ENCODE measurements at regions not wholly inside any gene's neighbourhood (a gene's known extent, or its start where the extent isn't known, plus 50 kb on each side); places are given as distances from the start of the nearest gene placed in this dataset.

DNA sequence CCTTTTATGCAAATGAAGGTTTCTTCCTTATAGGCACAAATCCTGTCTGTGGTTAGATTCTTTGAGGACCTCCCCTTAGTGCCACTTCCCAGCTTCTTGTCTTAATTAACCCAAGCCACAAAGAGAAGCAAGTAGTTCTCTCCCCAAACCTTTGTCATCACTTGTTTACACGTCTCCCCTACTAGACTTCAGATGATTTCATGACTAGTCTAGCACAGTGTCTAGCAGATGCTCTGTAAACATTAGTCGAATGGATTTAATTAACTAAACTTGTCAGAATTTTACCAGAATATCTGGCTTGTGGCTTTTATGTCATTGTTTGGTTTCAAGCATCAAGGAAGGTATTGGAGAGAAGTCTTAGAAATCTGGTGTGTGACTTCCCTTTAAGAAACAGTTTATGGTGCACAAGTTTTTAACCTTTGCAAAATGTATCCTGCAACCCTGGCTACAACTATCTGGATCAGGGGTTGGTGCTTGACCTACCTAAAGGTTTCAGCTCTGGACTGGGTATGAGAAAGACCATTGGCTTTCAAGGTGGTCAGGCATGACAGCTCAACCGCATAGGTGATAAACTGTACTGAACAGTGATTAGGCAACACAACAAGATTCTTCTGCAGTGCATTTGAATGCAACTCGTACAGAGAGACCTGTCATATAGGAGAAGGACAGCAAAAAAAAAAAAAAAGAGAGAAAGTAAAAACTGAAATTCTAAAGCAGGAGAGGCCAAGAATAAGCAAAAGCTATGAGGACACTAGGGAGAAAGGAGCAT, 93.2 kb upstream of the CCDC150 start:
- no peak overlapping the region for H3K4me3 ChIP-seq (ENCODE audit: low read depth in 1 of 2, low read length in 2 of 2)
- H3K9ac ChIP-seq (ENCODE audit: low read depth in 1 of 2, low read length in 2 of 2), result no peak overlapping the region
- no peak overlapping the region for H3K27ac ChIP-seq (ENCODE audit: low read depth, low read length)
- no peaks in the 10 kb centered on the region for H3K27me3 ChIP-seq (ENCODE audit: control insufficient read depth in 1 of 2, insufficient read depth in 2 of 2, low read length in 2 of 2)
- H3K36me3 ChIP-seq (ENCODE audit: control insufficient read depth in 1 of 2, insufficient read depth in 2 of 2, low read length in 2 of 2), result no peaks in the 10 kb centered on the region
- no peaks in the 10 kb centered on the region for H3K9me3 ChIP-seq (ENCODE audit: control insufficient read depth in 1 of 2, low read length in 2 of 2)
- no peaks in the 10 kb centered on the region for H3K4me1 ChIP-seq (ENCODE audit: control insufficient read depth in 1 of 2, insufficient read depth in 2 of 2, low read length in 2 of 2)

DNA sequence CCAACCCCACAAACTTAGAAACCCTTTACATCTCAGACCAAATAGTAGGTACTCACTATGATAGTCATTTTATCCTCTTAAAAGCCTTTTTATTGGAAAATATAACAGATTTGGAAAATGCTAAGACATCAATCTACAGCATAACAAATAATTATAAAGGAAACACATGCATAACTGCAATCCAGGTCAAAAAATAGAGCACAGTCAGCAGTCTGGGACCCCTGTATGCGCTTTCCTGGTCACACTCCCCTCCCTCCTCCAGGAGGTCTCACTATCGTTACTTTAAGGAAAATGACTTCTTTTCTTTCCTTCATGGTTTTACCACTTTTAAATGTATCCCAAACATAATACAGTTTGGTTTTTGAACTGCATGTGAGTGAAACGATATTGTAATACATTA, 90.5 kb upstream of the CCDC150 start:
- H3K4me1 ChIP-seq (ENCODE audit: control insufficient read depth in 1 of 2, insufficient read depth in 2 of 2, low read length in 2 of 2), result no peaks in the 10 kb centered on the region
- H3K27me3 ChIP-seq (ENCODE audit: control insufficient read depth in 1 of 2, insufficient read depth in 2 of 2, low read length in 2 of 2), result no peaks in the 10 kb centered on the region

DNA sequence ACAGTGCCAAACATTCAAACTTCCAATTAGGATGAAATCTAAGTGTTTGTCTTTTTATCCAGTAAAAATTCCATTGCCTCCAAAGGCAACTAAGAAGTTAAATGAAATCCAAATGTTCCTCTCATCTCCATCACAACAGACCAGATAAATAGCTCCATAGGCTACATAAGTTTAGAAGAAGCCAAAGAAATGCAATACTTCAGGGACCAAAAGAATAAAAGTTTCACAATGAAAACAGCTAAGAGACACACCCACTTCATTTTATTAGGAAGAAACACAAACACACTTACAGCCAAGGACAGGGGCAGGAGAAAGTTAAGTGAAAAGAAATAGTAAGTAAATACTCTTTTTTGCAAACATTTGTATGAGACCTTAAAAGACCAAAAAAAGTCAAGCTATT, 88.5 kb upstream of the CCDC150 start:
- H3K27me3 ChIP-seq (ENCODE audit: control insufficient read depth in 1 of 2, insufficient read depth in 2 of 2, low read length in 2 of 2), result no peaks in the 10 kb centered on the region
- H3K36me3 ChIP-seq (ENCODE audit: control insufficient read depth in 1 of 2, insufficient read depth in 2 of 2, low read length in 2 of 2), result no peaks in the 10 kb centered on the region
- H3K27ac ChIP-seq (ENCODE audit: low read depth, low read length), result no peak overlapping the region
- H3K4me3 ChIP-seq (ENCODE audit: low read depth in 1 of 2, low read length in 2 of 2), result no peak overlapping the region
- H3K9ac ChIP-seq (ENCODE audit: low read depth in 1 of 2, low read length in 2 of 2), result no peak overlapping the region
- no peaks in the 10 kb centered on the region for H3K9me3 ChIP-seq (ENCODE audit: control insufficient read depth in 1 of 2, low read length in 2 of 2)
- no peaks in the 10 kb centered on the region for H3K4me1 ChIP-seq (ENCODE audit: control insufficient read depth in 1 of 2, insufficient read depth in 2 of 2, low read length in 2 of 2)

More for the DNA sequence above, 90.5 kb upstream of the CCDC150 start:
- H3K36me3 ChIP-seq (ENCODE audit: control insufficient read depth in 1 of 2, insufficient read depth in 2 of 2, low read length in 2 of 2), result no peaks in the 10 kb centered on the region
- no peak overlapping the region for H3K4me3 ChIP-seq (ENCODE audit: low read depth in 1 of 2, low read length in 2 of 2)
- H3K9ac ChIP-seq (ENCODE audit: low read depth in 1 of 2, low read length in 2 of 2), result no peak overlapping the region
- no peak overlapping the region for H3K27ac ChIP-seq (ENCODE audit: low read depth, low read length)
- H3K9me3 ChIP-seq (ENCODE audit: control insufficient read depth in 1 of 2, low read length in 2 of 2), result no peaks in the 10 kb centered on the region

DNA sequence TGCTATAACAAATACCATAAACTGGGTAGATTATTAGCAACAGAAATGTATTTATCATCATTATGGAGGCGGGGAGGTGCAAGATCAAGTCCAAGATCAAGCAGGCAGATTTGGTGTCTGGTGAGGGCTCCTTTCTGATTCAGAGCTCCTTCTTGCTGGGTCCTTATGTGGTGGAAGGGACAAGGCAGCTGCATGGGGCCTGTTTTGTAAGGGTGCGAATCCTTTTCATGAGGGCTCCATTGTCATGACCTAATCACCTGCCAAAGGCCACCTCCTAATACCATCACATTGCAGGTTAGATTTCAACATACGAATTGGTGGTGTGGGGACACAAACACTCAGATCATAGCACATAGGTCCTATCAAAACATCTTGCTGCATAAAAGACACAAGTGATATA, 84.4 kb upstream of the CCDC150 start:
- Histone ChIP-seq H3K9ac (ENCODE audit: low read depth in 1 of 2, low read length in 2 of 2) (no peak overlapping the region), H3K27ac (ENCODE audit: low read depth, low read length) (no peak overlapping the region), H3K4me3 (ENCODE audit: low read depth in 1 of 2, low read length in 2 of 2) (no peak overlapping the region), H3K36me3 (ENCODE audit: control insufficient read depth in 1 of 2, insufficient read depth in 2 of 2, low read length in 2 of 2) (no peaks in the 10 kb centered on the region), H3K4me1 (ENCODE audit: control insufficient read depth in 1 of 2, insufficient read depth in 2 of 2, low read length in 2 of 2) (no peaks in the 10 kb centered on the region), H3K27me3 (ENCODE audit: control insufficient read depth in 1 of 2, insufficient read depth in 2 of 2, low read length in 2 of 2) (no peaks in the 10 kb centered on the region), H3K9me3 (ENCODE audit: control insufficient read depth in 1 of 2, low read length in 2 of 2) (no peaks in the 10 kb centered on the region)

DNA sequence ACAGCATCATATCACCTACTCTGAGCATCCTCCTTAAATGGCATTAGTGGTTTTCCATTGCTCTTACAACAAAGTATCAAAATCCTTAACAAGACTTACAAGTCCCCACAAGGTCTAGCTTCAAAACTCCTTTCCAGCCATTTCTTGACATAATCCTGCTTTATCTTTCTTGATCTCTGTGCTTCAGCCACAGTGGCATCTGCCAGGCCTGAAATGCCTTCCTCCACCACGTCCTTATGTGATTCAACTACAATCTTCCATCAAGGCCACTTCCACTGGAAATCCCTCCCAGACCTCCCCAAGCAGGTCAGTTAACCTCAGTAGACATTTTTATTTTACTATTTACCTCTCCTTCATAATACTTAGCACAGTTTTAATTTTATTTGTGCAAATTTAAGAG, 83.8 kb upstream of the CCDC150 start:
- no peaks in the 10 kb centered on the region for H3K4me1 ChIP-seq (ENCODE audit: control insufficient read depth in 1 of 2, insufficient read depth in 2 of 2, low read length in 2 of 2)
- no peak overlapping the region for H3K4me3 ChIP-seq (ENCODE audit: low read depth in 1 of 2, low read length in 2 of 2)
- H3K9me3 ChIP-seq (ENCODE audit: control insufficient read depth in 1 of 2, low read length in 2 of 2), result no peaks in the 10 kb centered on the region
- no peak overlapping the region for H3K27ac ChIP-seq (ENCODE audit: low read depth, low read length)
- no peaks in the 10 kb centered on the region for H3K36me3 ChIP-seq (ENCODE audit: control insufficient read depth in 1 of 2, insufficient read depth in 2 of 2, low read length in 2 of 2)
- no peak overlapping the region for H3K9ac ChIP-seq (ENCODE audit: low read depth in 1 of 2, low read length in 2 of 2)
- H3K27me3 ChIP-seq (ENCODE audit: control insufficient read depth in 1 of 2, insufficient read depth in 2 of 2, low read length in 2 of 2), result no peaks in the 10 kb centered on the region

DNA sequence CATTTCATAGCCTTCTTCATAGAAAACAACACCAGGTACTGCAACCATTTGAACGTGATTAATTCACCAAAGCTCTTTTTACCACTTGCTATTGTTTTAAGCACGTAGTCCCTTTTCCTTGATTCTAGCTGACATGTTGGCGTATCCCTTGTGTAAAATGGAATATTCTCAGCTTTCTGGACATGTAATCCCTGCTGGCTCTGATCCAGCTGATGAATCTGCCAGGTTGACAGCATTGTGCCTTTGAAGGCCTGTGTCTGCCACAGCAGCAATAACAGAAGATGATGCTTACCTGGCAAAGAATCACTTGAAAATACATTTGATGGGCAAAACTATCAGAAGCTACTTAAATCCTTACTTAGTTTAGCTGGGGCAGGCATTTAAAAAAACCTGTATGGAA, 81.0 kb upstream of the CCDC150 start:
- H3K27ac ChIP-seq (ENCODE audit: low read depth, low read length), result no peak overlapping the region
- no peaks in the 10 kb centered on the region for H3K9me3 ChIP-seq (ENCODE audit: control insufficient read depth in 1 of 2, low read length in 2 of 2)
- H3K4me1 ChIP-seq (ENCODE audit: control insufficient read depth in 1 of 2, insufficient read depth in 2 of 2, low read length in 2 of 2), result no peaks in the 10 kb centered on the region
- no peak overlapping the region for H3K4me3 ChIP-seq (ENCODE audit: low read depth in 1 of 2, low read length in 2 of 2)
- no peaks in the 10 kb centered on the region for H3K36me3 ChIP-seq (ENCODE audit: control insufficient read depth in 1 of 2, insufficient read depth in 2 of 2, low read length in 2 of 2)
- H3K27me3 ChIP-seq (ENCODE audit: control insufficient read depth in 1 of 2, insufficient read depth in 2 of 2, low read length in 2 of 2), result no peaks in the 10 kb centered on the region
- H3K9ac ChIP-seq (ENCODE audit: low read depth in 1 of 2, low read length in 2 of 2), result no peak overlapping the region

DNA sequence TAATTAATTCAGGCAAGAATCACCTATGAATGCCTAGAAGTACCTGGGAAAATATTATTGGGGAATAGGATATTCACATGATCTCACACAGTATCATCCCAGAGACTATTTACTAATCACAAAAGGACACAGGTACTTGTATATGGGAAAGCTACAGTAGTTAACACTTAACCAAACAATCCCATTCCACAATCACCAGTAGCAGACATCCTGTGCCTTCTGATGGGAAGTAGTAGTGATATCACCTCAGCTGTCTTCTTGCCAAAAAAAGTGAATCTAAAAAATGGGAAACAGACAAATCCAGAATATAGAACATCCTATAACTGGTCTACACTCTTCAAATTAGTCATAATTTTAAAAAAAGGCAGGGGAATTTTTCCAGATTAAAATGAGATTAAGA, 75.6 kb upstream of the CCDC150 start:
- Histone ChIP-seq H3K27ac (ENCODE audit: low read depth, low read length) (no peak overlapping the region), H3K4me1 (ENCODE audit: control insufficient read depth in 1 of 2, insufficient read depth in 2 of 2, low read length in 2 of 2) (no peaks in the 10 kb centered on the region), H3K9ac (ENCODE audit: low read depth in 1 of 2, low read length in 2 of 2) (no peak overlapping the region), H3K27me3 (ENCODE audit: control insufficient read depth in 1 of 2, insufficient read depth in 2 of 2, low read length in 2 of 2) (no peaks in the 10 kb centered on the region), H3K9me3 (ENCODE audit: control insufficient read depth in 1 of 2, low read length in 2 of 2) (no peaks in the 10 kb centered on the region), H3K36me3 (ENCODE audit: control insufficient read depth in 1 of 2, insufficient read depth in 2 of 2, low read length in 2 of 2) (no peaks in the 10 kb centered on the region), H3K4me3 (ENCODE audit: low read depth in 1 of 2, low read length in 2 of 2) (no peak overlapping the region)

DNA sequence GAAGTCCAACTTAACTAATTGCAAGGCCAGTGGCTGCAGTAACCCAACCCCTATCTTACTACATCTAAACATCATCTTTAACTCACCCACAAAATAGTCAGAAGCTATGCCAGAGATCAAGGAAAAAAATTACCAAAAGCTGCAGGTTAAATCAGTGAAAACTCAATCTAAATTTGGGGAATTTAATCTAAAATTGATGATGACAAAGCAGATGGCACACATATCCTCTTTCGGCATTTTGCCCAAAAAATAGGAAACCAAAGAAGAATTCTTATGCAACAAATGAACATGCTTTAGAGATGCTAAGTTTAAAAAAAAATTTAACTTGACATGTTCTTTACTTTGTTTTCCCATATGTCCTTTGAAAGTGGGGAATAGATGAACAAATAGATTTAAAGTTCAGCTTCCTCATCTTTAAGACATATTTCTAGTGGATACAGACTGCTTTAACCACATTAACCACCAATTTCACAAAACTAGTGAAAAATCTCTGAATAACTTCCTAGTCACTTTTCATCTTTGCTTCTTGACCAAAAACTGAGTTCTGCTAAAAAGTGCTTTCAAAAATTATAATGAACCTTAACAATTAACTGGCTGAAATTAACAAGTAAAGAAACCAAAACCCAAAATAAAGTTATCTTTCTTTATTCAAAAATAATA, 74.3 kb upstream of the CCDC150 start:
- Histone ChIP-seq H3K4me1 (ENCODE audit: control insufficient read depth in 1 of 2, insufficient read depth in 2 of 2, low read length in 2 of 2) (no peaks in the 10 kb centered on the region), H3K9me3 (ENCODE audit: control insufficient read depth in 1 of 2, low read length in 2 of 2) (no peaks in the 10 kb centered on the region), H3K36me3 (ENCODE audit: control insufficient read depth in 1 of 2, insufficient read depth in 2 of 2, low read length in 2 of 2) (no peaks in the 10 kb centered on the region), H3K27ac (ENCODE audit: low read depth, low read length) (no peak overlapping the region), H3K9ac (ENCODE audit: low read depth in 1 of 2, low read length in 2 of 2) (no peak overlapping the region), H3K4me3 (ENCODE audit: low read depth in 1 of 2, low read length in 2 of 2) (no peak overlapping the region), H3K27me3 (ENCODE audit: control insufficient read depth in 1 of 2, insufficient read depth in 2 of 2, low read length in 2 of 2) (no peaks in the 10 kb centered on the region)

DNA sequence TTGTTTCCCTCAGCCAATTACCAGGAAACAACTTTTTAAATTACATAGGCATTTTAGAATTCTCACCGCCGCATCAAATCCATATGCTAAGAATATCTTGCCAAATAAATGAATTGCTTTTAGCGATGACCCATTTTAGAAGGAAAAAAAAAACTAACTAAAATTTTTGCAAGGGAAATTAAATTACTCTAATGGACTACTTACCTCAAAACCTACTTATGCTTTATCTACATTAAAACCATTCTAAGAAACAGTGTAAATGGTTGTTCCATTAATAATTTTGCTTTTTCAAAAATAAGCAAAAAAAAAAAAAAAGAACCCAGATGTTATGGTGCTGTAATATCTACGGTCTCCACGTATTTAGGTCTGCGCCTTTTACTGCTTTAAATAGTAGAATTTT, 73.5 kb upstream of the CCDC150 start:
- H3K27me3 ChIP-seq (ENCODE audit: control insufficient read depth in 1 of 2, insufficient read depth in 2 of 2, low read length in 2 of 2), result no peaks in the 10 kb centered on the region
- H3K4me1 ChIP-seq (ENCODE audit: control insufficient read depth in 1 of 2, insufficient read depth in 2 of 2, low read length in 2 of 2), result no peaks in the 10 kb centered on the region
- H3K27ac ChIP-seq (ENCODE audit: low read depth, low read length), result no peak overlapping the region
- no peaks in the 10 kb centered on the region for H3K9me3 ChIP-seq (ENCODE audit: control insufficient read depth in 1 of 2, low read length in 2 of 2)
- H3K36me3 ChIP-seq (ENCODE audit: control insufficient read depth in 1 of 2, insufficient read depth in 2 of 2, low read length in 2 of 2), result no peaks in the 10 kb centered on the region
- no peak overlapping the region for H3K4me3 ChIP-seq (ENCODE audit: low read depth in 1 of 2, low read length in 2 of 2)
- no peak overlapping the region for H3K9ac ChIP-seq (ENCODE audit: low read depth in 1 of 2, low read length in 2 of 2)

DNA sequence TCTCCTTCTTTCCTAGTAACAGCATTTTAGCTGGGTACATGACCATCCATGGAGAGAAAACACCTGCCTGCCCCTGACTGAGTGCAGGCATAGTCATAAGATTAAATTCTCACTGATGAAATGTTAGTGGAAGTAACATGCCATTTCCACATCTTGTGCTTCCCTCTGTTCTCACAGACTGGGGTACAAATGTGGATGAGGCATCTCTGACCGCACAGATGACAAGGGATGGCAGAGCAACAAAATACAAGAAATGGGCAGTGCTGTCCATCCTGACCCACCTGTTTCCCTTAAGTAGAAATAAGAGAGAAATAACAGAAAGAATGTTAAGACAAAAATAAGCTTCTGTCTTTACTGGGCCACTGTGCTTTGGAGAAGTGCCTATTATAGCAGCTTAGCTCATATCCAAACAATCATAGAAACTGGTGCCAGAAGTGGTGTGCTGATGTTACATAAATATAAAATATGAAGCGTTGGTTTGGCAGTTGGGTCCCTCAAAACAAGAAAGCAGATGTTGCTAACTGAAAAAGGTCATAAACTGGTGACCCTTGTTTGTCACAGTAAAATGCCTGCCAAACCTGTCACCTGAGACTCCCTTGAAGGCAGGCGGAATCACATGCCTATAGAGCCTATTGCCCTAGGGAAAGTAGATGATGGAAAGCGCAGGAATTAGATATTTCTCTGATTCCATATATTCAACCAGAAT, 72.4 kb upstream of the CCDC150 start:
- Histone ChIP-seq H3K4me1 (ENCODE audit: control insufficient read depth in 1 of 2, insufficient read depth in 2 of 2, low read length in 2 of 2) (no peaks in the 10 kb centered on the region), H3K27ac (ENCODE audit: low read depth, low read length) (no peak overlapping the region), H3K4me3 (ENCODE audit: low read depth in 1 of 2, low read length in 2 of 2) (no peak overlapping the region), H3K9me3 (ENCODE audit: control insufficient read depth in 1 of 2, low read length in 2 of 2) (no peaks in the 10 kb centered on the region), H3K9ac (ENCODE audit: low read depth in 1 of 2, low read length in 2 of 2) (no peak overlapping the region), H3K27me3 (ENCODE audit: control insufficient read depth in 1 of 2, insufficient read depth in 2 of 2, low read length in 2 of 2) (no peaks in the 10 kb centered on the region), H3K36me3 (ENCODE audit: control insufficient read depth in 1 of 2, insufficient read depth in 2 of 2, low read length in 2 of 2) (no peaks in the 10 kb centered on the region)
